ENCODE measurements at regions not wholly inside any gene's neighbourhood (a gene's known extent, or its start where the extent isn't known, plus 50 kb on each side); places are given as distances from the start of the nearest gene placed in this dataset.
A peak's percentile ranks its signal among the peaks of the same experiment; 100 is the strongest.

DNA sequence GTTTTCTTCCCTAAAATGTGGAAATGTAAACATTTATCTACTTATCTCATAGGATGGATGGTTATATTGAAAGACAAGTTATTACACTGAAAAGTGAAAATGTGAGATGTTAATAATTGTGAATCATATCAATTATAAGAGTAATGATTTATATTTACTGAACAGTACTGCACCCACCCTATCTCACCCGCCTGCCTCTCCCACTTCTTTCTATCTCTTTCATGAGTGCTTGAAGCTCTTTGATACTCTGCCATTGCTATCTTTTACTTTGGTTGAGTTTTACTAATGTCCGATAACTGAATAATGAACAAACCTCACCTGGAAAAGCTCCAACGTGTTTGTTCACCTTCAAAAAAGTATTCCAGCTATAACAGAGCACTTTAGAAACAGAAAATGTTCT lies 263.0 kb upstream of the UBASH3B start:
- Histone ChIP-seq H3K27ac (no peak overlapping the region), H3K9me3 (replicated peaks in 1 of 3) (no peaks in the 10 kb centered on the region), H3K27me3 (no peaks in the 10 kb centered on the region), H3K36me3 (replicated peaks in 1 of 2) (no peaks in the 10 kb centered on the region), H3K4me3 (no peak overlapping the region), H3K4me1 (replicated peaks in 1 of 2) (no peaks in the 10 kb centered on the region)
- DNase-seq = no peak
- 62 to 69% (median 63%) methylated on average over 3 of the region's 3 CpGs for WGBS, 4 donors
- TF ChIP-seq, protein P1, sequence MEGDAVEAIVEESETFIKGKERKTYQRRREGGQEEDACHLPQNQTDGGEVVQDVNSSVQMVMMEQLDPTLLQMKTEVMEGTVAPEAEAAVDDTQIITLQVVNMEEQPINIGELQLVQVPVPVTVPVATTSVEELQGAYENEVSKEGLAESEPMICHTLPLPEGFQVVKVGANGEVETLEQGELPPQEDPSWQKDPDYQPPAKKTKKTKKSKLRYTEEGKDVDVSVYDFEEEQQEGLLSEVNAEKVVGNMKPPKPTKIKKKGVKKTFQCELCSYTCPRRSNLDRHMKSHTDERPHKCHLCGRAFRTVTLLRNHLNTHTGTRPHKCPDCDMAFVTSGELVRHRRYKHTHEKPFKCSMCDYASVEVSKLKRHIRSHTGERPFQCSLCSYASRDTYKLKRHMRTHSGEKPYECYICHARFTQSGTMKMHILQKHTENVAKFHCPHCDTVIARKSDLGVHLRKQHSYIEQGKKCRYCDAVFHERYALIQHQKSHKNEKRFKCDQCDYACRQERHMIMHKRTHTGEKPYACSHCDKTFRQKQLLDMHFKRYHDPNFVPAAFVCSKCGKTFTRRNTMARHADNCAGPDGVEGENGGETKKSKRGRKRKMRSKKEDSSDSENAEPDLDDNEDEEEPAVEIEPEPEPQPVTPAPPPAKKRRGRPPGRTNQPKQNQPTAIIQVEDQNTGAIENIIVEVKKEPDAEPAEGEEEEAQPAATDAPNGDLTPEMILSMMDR (IDR thresholded peaks at IDR 0.05) = no peak
- TF ChIP-seq POLR2A (IDR thresholded peaks at IDR 0.05) = no peak
- intact Hi-C loops (cut with DNase I) = no loop called here

DNA sequence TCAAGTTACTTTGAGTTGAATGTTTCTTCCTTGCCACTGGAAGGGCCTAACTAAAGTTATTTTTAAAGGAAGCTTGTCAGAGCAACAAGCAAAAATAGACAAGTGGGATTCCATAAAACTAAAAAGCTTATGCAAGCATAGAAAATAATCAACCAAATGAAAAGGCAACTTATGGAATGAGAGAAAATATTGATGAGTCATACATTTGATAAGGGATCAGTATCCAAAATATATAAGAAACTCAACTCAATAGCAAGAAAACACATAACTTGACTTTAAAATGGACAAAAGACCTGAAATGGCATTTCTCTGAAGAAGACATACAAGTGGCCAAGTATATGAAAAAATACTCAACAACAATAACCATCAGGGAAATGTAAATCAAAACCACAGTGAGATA lies 264.5 kb upstream of the UBASH3B start:
- Histone ChIP-seq H3K4me3 (no peak overlapping the region), H3K9me3 (replicated peaks in 1 of 3) (no peaks in the 10 kb centered on the region), H3K27ac (no peak overlapping the region), H3K36me3 (replicated peaks in 1 of 2) (no peaks in the 10 kb centered on the region), H3K27me3 (no peaks in the 10 kb centered on the region), H3K4me1 (replicated peaks in 1 of 2) (no peaks in the 10 kb centered on the region)
- no peak for DNase-seq
- TF ChIP-seq, protein P1 (IDR thresholded peaks at IDR 0.05) = no peak
- TF ChIP-seq POLR2A (IDR thresholded peaks at IDR 0.05) = no peak
- intact Hi-C loops (cut with DNase I) = no loop called here

DNA sequence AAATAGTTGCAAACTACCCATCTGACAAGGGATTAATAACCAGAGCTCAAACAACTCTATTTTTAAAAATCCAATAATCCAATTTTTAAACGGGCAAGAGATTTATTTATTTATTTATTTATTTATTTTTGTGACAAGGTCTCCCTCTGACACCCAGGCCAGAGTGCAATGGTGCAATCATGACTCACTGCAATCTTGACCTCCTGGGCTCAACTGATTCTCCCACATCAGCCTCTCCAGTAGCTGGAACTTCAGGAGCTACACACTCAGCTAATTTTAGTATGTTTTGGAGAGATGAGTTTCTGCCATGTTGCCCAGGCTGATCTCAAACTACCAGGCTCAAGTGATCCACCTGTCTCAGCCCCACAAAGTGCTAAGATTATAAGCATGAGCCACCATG lies 267.2 kb upstream of the BLID start:
- no peaks in the 10 kb centered on the region for H3K27me3 ChIP-seq
- no peaks in the 10 kb centered on the region for H3K9me3 ChIP-seq (replicated peaks in 1 of 3)
- peak in 2 of 7 donors; percentile 25 to 42 for DNase-seq
- 22 to 77% (median 65%) methylated on average over 1 of the region's 1 CpG for WGBS, 4 donors
- no peaks in the 10 kb centered on the region for H3K36me3 ChIP-seq (replicated peaks in 1 of 2)
- intact Hi-C loops (cut with DNase I) = no loop called here
- H3K4me1 ChIP-seq (replicated peaks in 1 of 2) = no peaks in the 10 kb centered on the region
- no peak overlapping the region for H3K4me3 ChIP-seq
- H3K27ac ChIP-seq = no peak overlapping the region
- TF ChIP-seq POLR2A (IDR thresholded peaks at IDR 0.05) = no peak
- TF ChIP-seq, protein P1 (IDR thresholded peaks at IDR 0.05) = no peak

DNA sequence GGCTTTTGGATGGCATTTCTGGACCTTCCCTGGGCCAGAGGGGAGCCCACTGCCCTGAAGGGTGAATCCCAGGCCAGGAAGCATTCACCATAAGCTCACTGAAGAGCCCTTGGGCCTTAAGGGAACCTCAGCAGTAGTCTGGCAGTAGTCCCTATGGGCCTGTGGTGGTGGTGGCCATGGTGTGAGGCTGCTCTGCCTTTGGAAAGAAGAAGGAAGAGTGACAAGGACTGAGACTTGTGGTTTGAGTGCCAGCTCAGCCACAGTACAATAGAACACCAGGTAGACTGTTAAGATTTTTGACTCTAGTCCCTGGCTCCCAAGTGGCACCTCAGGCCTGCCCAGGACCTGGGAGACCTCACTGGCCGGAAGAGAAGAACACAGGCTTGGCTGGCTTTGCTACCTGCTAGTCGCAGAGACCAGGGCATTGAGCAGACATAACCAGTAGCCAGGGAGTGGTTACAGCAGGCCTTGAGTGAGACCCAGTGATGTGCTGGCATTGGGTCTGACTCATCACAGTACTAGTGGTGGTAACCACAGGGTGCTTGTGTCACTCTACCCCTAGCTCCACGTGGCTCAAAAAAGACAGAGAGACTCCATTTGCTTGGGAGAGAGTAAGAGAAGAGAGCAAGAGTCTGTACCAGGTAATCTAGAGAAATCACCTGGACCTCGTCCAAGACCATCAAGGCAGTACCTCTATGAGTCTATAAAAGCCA lies 259.8 kb upstream of the BLID start:
- Histone ChIP-seq H3K4me3 (no peak overlapping the region), H3K27me3 (no peaks in the 10 kb centered on the region), H3K27ac (no peak overlapping the region), H3K36me3 (replicated peaks in 1 of 2) (no peaks in the 10 kb centered on the region), H3K9me3 (replicated peaks in 1 of 3) (no peaks in the 10 kb centered on the region), H3K4me1 (replicated peaks in 1 of 2) (no peaks in the 10 kb centered on the region)
- TF ChIP-seq POLR2A (IDR thresholded peaks at IDR 0.05) = no peak
- TF ChIP-seq, protein P1 (IDR thresholded peaks at IDR 0.05) = no peak
- no peak for DNase-seq
- intact Hi-C loops (cut with DNase I) = no loop called here
- WGBS, 4 donors = 65 to 83% (median 75%) methylated on average over 2 to 4 of the region's 4 CpGs

Measured in adrenal gland (tissue), 9 donors.